ENCODE measurements at regions not wholly inside any gene's neighbourhood (a gene's known extent, or its start where the extent isn't known, plus 50 kb on each side); places are given as distances from the start of the nearest gene placed in this dataset.

- CTCF ChIA-PET: no interaction called here
- no peak overlapping the region for H3K4me3 ChIP-seq (ENCODE audit: low read depth, low read length)
- POLR2A ChIA-PET: no interaction called here
- no peak for DNase-seq (ENCODE audit: low read depth, low spot score)
- TF ChIP-seq CTCF (IDR thresholded peaks at IDR 0.05; ENCODE audit: insufficient read depth, low read length, missing control alignments): no peak
Measured at GRCh38 chr11:59284773-59285129, 72.0 kb upstream of the MPEG1 start.

GRCh38 chr11:59283825-59284772 lies 71.4 kb upstream of the MPEG1 start:
- peak; percentile 80 for TF ChIP-seq CTCF (IDR thresholded peaks at IDR 0.05; ENCODE audit: insufficient read depth, low read length, missing control alignments)
- DNase-seq (ENCODE audit: low read depth, low spot score): no peak
- CTCF ChIA-PET: interaction anchor here (1.4 kb wide), 1 partner anchor 113 kb away, joined by 19 read pairs; the partner anchor contains the start of gene DTX4
- H3K4me3 ChIP-seq (ENCODE audit: low read depth, low read length): no peak overlapping the region
- POLR2A ChIA-PET: no interaction called here

DNA sequence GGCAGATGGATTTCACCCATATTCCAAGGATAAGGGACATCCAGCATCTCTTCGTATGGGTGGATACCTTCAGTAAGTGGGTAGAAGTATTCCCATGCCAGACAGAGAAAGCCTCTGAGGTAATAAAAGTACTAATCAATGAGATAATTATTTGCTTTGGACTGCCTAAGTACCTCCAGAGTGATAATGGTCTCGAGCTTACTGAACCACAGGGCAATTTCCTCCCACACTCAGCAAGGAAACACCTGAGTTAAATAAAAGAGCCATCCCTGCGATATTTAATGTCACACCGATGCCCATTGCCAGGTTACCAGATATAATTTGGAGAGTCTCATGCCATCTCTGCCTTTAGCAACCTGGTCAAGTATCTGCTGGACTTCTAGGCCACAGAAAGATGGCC lies 70.6 kb upstream of the MPEG1 start:
- no peak overlapping the region for H3K4me3 ChIP-seq (ENCODE audit: low read depth, low read length)
- ChIA-PET POLR2A (no interaction called here), CTCF (interaction anchor here (0.6 to 1.4 kb wide), 3 partner anchors 74 to 122 kb away, joined by 3 to 19 read pairs (median 4); partner anchors contain the start of gene DTX4)
- TF ChIP-seq CTCF (IDR thresholded peaks at IDR 0.05; ENCODE audit: insufficient read depth, low read length, missing control alignments): no peak
- no peak for DNase-seq (ENCODE audit: low read depth, low spot score)

DNA sequence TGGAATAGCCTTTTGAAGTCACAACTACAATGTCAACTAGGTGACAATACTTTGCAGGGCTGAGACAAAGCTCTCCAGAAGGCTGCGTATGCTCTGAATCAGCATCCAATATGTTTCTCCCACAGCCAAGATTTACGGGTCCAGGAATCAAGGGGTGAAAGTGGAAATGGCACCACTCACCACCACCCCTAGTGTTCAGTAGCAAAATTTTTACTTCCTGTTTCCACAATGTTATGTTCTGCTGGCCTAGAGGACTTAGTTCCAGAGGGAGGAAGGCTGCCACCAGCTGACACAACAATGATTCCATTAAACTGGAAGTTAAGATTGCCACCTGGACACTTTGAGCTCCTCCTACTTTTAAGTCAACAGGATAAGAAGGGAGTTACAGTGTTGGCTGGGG lies 68.5 kb upstream of the MPEG1 start:
- no peak for TF ChIP-seq CTCF (IDR thresholded peaks at IDR 0.05; ENCODE audit: insufficient read depth, low read length, missing control alignments)
- ChIA-PET POLR2A (no interaction called here), CTCF (no interaction called here)
- DNase-seq (ENCODE audit: low read depth, low spot score): no peak
- no peak overlapping the region for H3K4me3 ChIP-seq (ENCODE audit: low read depth, low read length)

DNA sequence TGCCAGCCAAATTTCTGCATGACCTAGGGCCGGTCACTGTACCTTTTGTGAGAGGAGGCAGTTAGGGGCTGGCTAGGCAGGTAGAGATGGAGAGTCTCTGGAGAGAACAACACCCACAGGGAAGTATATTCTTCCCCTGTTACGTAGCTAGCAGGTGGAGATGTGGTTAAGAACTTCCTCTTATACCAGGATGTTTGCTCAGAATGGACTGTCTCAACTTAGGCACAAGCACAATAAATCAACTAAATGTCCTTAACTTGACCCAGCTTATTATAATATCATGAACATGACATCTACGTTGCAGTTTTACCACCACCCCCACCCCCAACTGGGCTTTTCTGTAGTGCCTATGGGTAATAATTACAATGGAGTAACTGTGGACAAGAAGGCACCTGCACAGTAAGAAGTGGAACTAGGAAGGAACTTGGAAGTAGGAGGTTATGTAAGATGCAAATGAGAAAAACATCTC lies 60.7 kb upstream of the MPEG1 start:
- CTCF ChIA-PET: interaction anchor here (2.3 kb wide), 1 partner anchor 66 kb away, joined by 8 read pairs; no protein-coding TSS in a partner anchor
- no peak for DNase-seq (ENCODE audit: low read depth, low spot score)
- POLR2A ChIA-PET: no interaction called here
- TF ChIP-seq CTCF (IDR thresholded peaks at IDR 0.05; ENCODE audit: insufficient read depth, low read length, missing control alignments): no peak
- no peak overlapping the region for H3K4me3 ChIP-seq (ENCODE audit: low read depth, low read length)

GRCh38 chr11:59272771-59273372 lies 60.1 kb upstream of the MPEG1 start:
- CTCF ChIA-PET: interaction anchor here (1.0 to 2.3 kb wide), 2 partner anchors 52 to 66 kb away, joined by 3 to 8 read pairs; no protein-coding TSS in a partner anchor
- POLR2A ChIA-PET: no interaction called here
- H3K4me3 ChIP-seq (ENCODE audit: low read depth, low read length): no peak overlapping the region
- no peak for TF ChIP-seq CTCF (IDR thresholded peaks at IDR 0.05; ENCODE audit: insufficient read depth, low read length, missing control alignments)
- DNase-seq (ENCODE audit: low read depth, low spot score): no peak
